Neuronal stem cell (in vitro differentiated cells): ENCODE measurements at regions not wholly inside any gene's neighbourhood (a gene's known extent, or its start where the extent isn't known, plus 50 kb on each side); places are given as distances from the start of the nearest gene placed in this dataset.

Experiments used
- DNase-seq: peaks from one replicate; pipeline ENCODE4 v3.0.0-alpha.2; 2013; ENCODE audit warnings: low spot score
- H2AFZ ChIP-seq: one replicate; pipeline ENCODE4 v1.6.1; 2013; ENCODE audit warnings: mild to moderate bottlenecking, low read length, inconsistent platforms
- H2AK5ac ChIP-seq: 2 replicates; pipeline ENCODE4 v1.6.1; 2013; ENCODE audit warnings: low read depth, mild to moderate bottlenecking, inconsistent platforms, low read length, moderate library complexity, mixed read lengths
- H2BK120ac ChIP-seq: 2 replicates; pipeline ENCODE4 v1.6.1; 2013; ENCODE audit warnings: low read depth, mild to moderate bottlenecking, inconsistent platforms, low read length, moderate library complexity, mixed read lengths
- H2BK12ac ChIP-seq: one replicate; pipeline ENCODE4 v1.6.1; 2013; ENCODE audit warnings: low read length, inconsistent platforms
- H2BK15ac ChIP-seq: 2 replicates; pipeline ENCODE4 v1.6.1; 2013; ENCODE audit warnings: mild to moderate bottlenecking, low read length, inconsistent platforms, mixed read lengths
- H2BK5ac ChIP-seq: one replicate; pipeline ENCODE4 v1.6.1; 2013; ENCODE audit warnings: inconsistent platforms, mild to moderate bottlenecking, low read length, moderate library complexity
- H3K14ac ChIP-seq: one replicate; pipeline ENCODE4 v1.6.1; 2013; ENCODE audit warnings: low read length, inconsistent platforms
- H3K18ac ChIP-seq: 2 replicates; pipeline ENCODE4 v1.6.1; 2013; ENCODE audit warnings: low read length, inconsistent platforms
- H3K23ac ChIP-seq: 2 replicates; pipeline ENCODE4 v1.6.1; 2013; ENCODE audit warnings: low read depth, mild to moderate bottlenecking, mixed read lengths, low read length, inconsistent platforms; ENCODE audit not compliant: poor library complexity
- H3K27ac ChIP-seq: replicated peaks from 3 replicates; pipeline ENCODE4 v1.5.1; 2013; ENCODE audit warnings: low read length, inconsistent platforms
- H3K27me3 ChIP-seq, 3 experiments: 2 replicates each; pipeline ENCODE4 v1.6.1; 2013; ENCODE audit warnings: low read length in 3 of 3, mild to moderate bottlenecking in 2 of 3, inconsistent platforms in 1 of 3, low read depth in 1 of 3, mixed read lengths in 1 of 3, moderate library complexity in 1 of 3; ENCODE audit not compliant: control insufficient read depth in 3 of 3, insufficient read depth in 3 of 3
- H3K36me3 ChIP-seq, 2 donors: replicated peaks in 1 of 2; 2 replicates each; pipeline ENCODE4 v1.6.1; 2013; ENCODE audit warnings: low read length in 2 of 2; ENCODE audit not compliant: control insufficient read depth in 2 of 2, insufficient read depth in 2 of 2
- H3K4ac ChIP-seq: 2 replicates; pipeline ENCODE4 v1.6.1; 2013; ENCODE audit warnings: inconsistent platforms, mild to moderate bottlenecking, low read length, moderate library complexity
- H3K4me1 ChIP-seq, 2 donors: 1 replicate in 1 of 2; 2 replicates in 1 of 2; pipeline ENCODE4 v1.6.1; 2013; ENCODE audit warnings: low read length in 2 of 2, low read depth in 1 of 2; ENCODE audit not compliant: control insufficient read depth in 2 of 2, insufficient read depth in 1 of 2
- H3K4me2 ChIP-seq: one replicate; pipeline ENCODE4 v1.6.1; 2013; ENCODE audit warnings: mild to moderate bottlenecking, low read length, inconsistent platforms; ENCODE audit not compliant: insufficient read depth, poor library complexity, severe bottlenecking
- H3K4me3 ChIP-seq, 2 donors: 2 replicates each; pipeline ENCODE4 v1.5.1; 2013; ENCODE audit warnings: low read length in 2 of 2, mild to moderate bottlenecking in 2 of 2, inconsistent platforms in 1 of 2, moderate library complexity in 1 of 2
- H3K79me1 ChIP-seq: one replicate; pipeline ENCODE4 v1.6.1; 2013; ENCODE audit warnings: low read depth, mild to moderate bottlenecking, inconsistent platforms, low read length, moderate library complexity
- H3K9ac ChIP-seq: one replicate; pipeline ENCODE4 v1.6.1; 2013; ENCODE audit warnings: mild to moderate bottlenecking, low read depth, low read length, inconsistent platforms; ENCODE audit not compliant: poor library complexity
- H3K9me3 ChIP-seq, 2 donors: replicated peaks in 1 of 2; 2 replicates each; pipeline versions ENCODE3 to v1.6.1; 2013; ENCODE audit warnings: low read length in 2 of 2, mild to moderate bottlenecking in 2 of 2, inconsistent platforms in 1 of 2, low read depth in 1 of 2, mixed read lengths in 1 of 2, moderate library complexity in 1 of 2; ENCODE audit not compliant: control insufficient read depth in 2 of 2, insufficient read depth in 1 of 2
- H4K8ac ChIP-seq: one replicate; pipeline ENCODE4 v1.6.1; 2013; ENCODE audit warnings: low read depth, mild to moderate bottlenecking, inconsistent platforms, low read length, moderate library complexity
- H4K91ac ChIP-seq: one replicate; pipeline ENCODE4 v1.6.1; 2013; ENCODE audit warnings: low read length, low read depth, mild to moderate bottlenecking, inconsistent platforms; ENCODE audit not compliant: poor library complexity
- WGBS, 2 donors: extraction: QIAGEN DNeasy Blood & Tissue Kit; methylation state at CpG; one replicate each; pipeline ENCODE4 v1.1.7; 2013; ENCODE audit warnings: missing lambda C conversion rate in 2 of 2, mixed read lengths in 1 of 2; ENCODE audit not compliant: insufficient read length in 2 of 2, insufficient replicate concordance in 1 of 2; ENCODE audit errors: extremely low coverage in 2 of 2; 5-methylcytosine and 5-hydroxymethylcytosine counted together

- peaks cover 0 to 4% of the 10 kb centered on the region in 2 donors for H3K9me3 ChIP-seq
- H3K4me2 ChIP-seq, result no peak overlapping the region
- no peaks in the 10 kb centered on the region for H3K27me3 ChIP-seq
- no peak overlapping the region for H4K91ac ChIP-seq
- no peaks in the 10 kb centered on the region for H3K79me1 ChIP-seq
- H3K4me3 ChIP-seq, result no peak overlapping the region
- no peak overlapping the region for H3K4ac ChIP-seq
- no peak for DNase-seq
- H3K9ac ChIP-seq, result no peak overlapping the region
- no peak overlapping the region for H3K23ac ChIP-seq
- no peak overlapping the region for H2BK15ac ChIP-seq
- no peaks in the 10 kb centered on the region for H3K36me3 ChIP-seq
- no peak overlapping the region for H3K27ac ChIP-seq
- no peak overlapping the region for H2BK12ac ChIP-seq
- H2BK5ac ChIP-seq, result no peak overlapping the region
- H3K4me1 ChIP-seq, result peaks cover 8 to 16% of the 10 kb centered on the region in 2 donors
- no peak overlapping the region for H4K8ac ChIP-seq
- H2AK5ac ChIP-seq, result no peak overlapping the region
- H2BK120ac ChIP-seq, result no peak overlapping the region
- peak overlapping the region; percentile 15 for H2AFZ ChIP-seq
- no peak overlapping the region for H3K18ac ChIP-seq
- WGBS, 2 donors, result no CpG with 5 or more reads among the region's 1 CpG
- no peak overlapping the region for H3K14ac ChIP-seq
Observed at GRCh38 chr5:158570502-158570901, 529.2 kb downstream of the EBF1 start.

GRCh38 chr5:158569534-158569933 lies 530.2 kb downstream of the EBF1 start:
- peak overlapping the region; percentile 23 for H2AFZ ChIP-seq
- no peak overlapping the region for H3K18ac ChIP-seq
- H4K8ac ChIP-seq, result no peak overlapping the region
- H3K14ac ChIP-seq, result no peak overlapping the region
- H2AK5ac ChIP-seq, result no peak overlapping the region
- no peak overlapping the region for H4K91ac ChIP-seq
- no peaks in the 10 kb centered on the region for H3K79me1 ChIP-seq
- no peak overlapping the region for H2BK120ac ChIP-seq
- H3K27ac ChIP-seq, result no peak overlapping the region
- WGBS, 2 donors, result no CpG with 5 or more reads among the region's 4 CpGs
- no peak overlapping the region for H3K9ac ChIP-seq
- H3K4me1 ChIP-seq, result peaks cover 8 to 16% of the 10 kb centered on the region in 2 donors
- no peak overlapping the region for H3K4me2 ChIP-seq
- peaks cover 0 to 3% of the 10 kb centered on the region in 2 donors for H3K9me3 ChIP-seq
- no peak overlapping the region for H2BK15ac ChIP-seq
- no peak overlapping the region for H2BK12ac ChIP-seq
- H3K23ac ChIP-seq, result no peak overlapping the region
- H3K4me3 ChIP-seq, result no peak overlapping the region
- no peak overlapping the region for H3K4ac ChIP-seq
- DNase-seq, result peak; percentile 56
- H2BK5ac ChIP-seq, result no peak overlapping the region
- H3K36me3 ChIP-seq, result no peaks in the 10 kb centered on the region
- no peaks in the 10 kb centered on the region for H3K27me3 ChIP-seq

GRCh38 chr5:158565017-158565789 lies 534.5 kb downstream of the EBF1 start:
- no peak overlapping the region for H3K4me2 ChIP-seq
- H3K9me3 ChIP-seq, result no peaks in the 10 kb centered on the region
- no peak overlapping the region for H4K91ac ChIP-seq
- H2BK5ac ChIP-seq, result no peak overlapping the region
- no peak overlapping the region for H3K27ac ChIP-seq
- H3K36me3 ChIP-seq, result no peaks in the 10 kb centered on the region
- no peak overlapping the region for H3K4ac ChIP-seq
- no peak overlapping the region for H3K18ac ChIP-seq
- H3K4me1 ChIP-seq, result peaks cover 7 to 17% of the 10 kb centered on the region in 2 donors
- H2AFZ ChIP-seq, result no peak overlapping the region
- H2BK15ac ChIP-seq, result no peak overlapping the region
- no peak for DNase-seq
- no peak overlapping the region for H3K14ac ChIP-seq
- H3K79me1 ChIP-seq, result no peaks in the 10 kb centered on the region
- H4K8ac ChIP-seq, result no peak overlapping the region
- no peaks in the 10 kb centered on the region for H3K27me3 ChIP-seq
- no peak overlapping the region for H2BK120ac ChIP-seq
- H3K9ac ChIP-seq, result no peak overlapping the region
- H2AK5ac ChIP-seq, result no peak overlapping the region
- H3K23ac ChIP-seq, result no peak overlapping the region
- WGBS, 2 donors, result no CpG with 5 or more reads among the region's 3 CpGs
- H3K4me3 ChIP-seq, result no peak overlapping the region
- H2BK12ac ChIP-seq, result no peak overlapping the region

GRCh38 chr5:158563760-158564390 lies 535.8 kb downstream of the EBF1 start:
- no CpG with 5 or more reads among the region's 5 CpGs for WGBS, 2 donors
- Histone ChIP-seq H3K23ac (no peak overlapping the region), H3K4me2 (no peak overlapping the region), H2BK120ac (no peak overlapping the region), H3K36me3 (no peaks in the 10 kb centered on the region), H2BK5ac (no peak overlapping the region), H4K8ac (no peak overlapping the region), H3K27me3 (no peaks in the 10 kb centered on the region), H3K4me1 (peaks cover 2 to 9% of the 10 kb centered on the region in 2 donors), H3K4me3 (no peak overlapping the region), H3K18ac (no peak overlapping the region), H3K14ac (no peak overlapping the region), H4K91ac (no peak overlapping the region), H3K9ac (no peak overlapping the region), H2BK15ac (no peak overlapping the region), H3K4ac (no peak overlapping the region), H2BK12ac (no peak overlapping the region), H2AK5ac (no peak overlapping the region), H3K27ac (no peak overlapping the region), H3K79me1 (no peaks in the 10 kb centered on the region), H2AFZ (no peak overlapping the region), H3K9me3 (no peaks in the 10 kb centered on the region)
- no peak for DNase-seq
